K562 (cell line): ENCODE measurements at regions not wholly inside any gene's neighbourhood (a gene's known extent, or its start where the extent isn't known, plus 50 kb on each side); places are given as distances from the start of the nearest gene placed in this dataset.

ENCODE experiments used
- KAT2B ChIP-seq: IDR thresholded peaks from one replicate; pipeline ENCODE4 v1.6.1; 2012; ENCODE audit warnings: low read depth, mild to moderate bottlenecking, control low read depth, inconsistent platforms, low read length, moderate library complexity
- KDM2B ChIP-seq: fragments of 250-450 bp; sonication (Bioruptor Pico); IDR thresholded peaks from 2 replicates; pipeline ENCODE4 v1.8.0; 2021; ENCODE audit warnings: mild to moderate bottlenecking, moderate library complexity
- KLF13 ChIP-seq: fragments of 450-650 bp; IDR thresholded peaks from 2 replicates; pipeline ENCODE4 v1.6.1; 2016; ENCODE audit warnings: missing genetic modification characterization, low read depth, mild to moderate bottlenecking, missing compliant biosample characterization, moderate library complexity, borderline replicate concordance
- NFIC ChIP-seq: fragments of 450-650 bp; IDR thresholded peaks from 2 replicates; pipeline ENCODE4 v1.6.1; 2017; ENCODE audit warnings: mild to moderate bottlenecking, inconsistent platforms
- POLR2A ChIP-seq: fragments of 450-650 bp; conservative IDR thresholded peaks from 2 replicates; pipeline ENCODE4 v1.6.1; 2016
- SRF ChIP-seq, 2 experiments: fragments of 250-450, 450-650 bp in 1 of 2; sonication (Bioruptor Pico) in 1 of 2; sonication (generic) in 1 of 2; formaldehyde crosslinking; IDR thresholded peaks; 2 replicates each; pipeline versions ENCODE4 v1.5.0 to v1.5.1; 2020 to 2022; ENCODE audit warnings: mild to moderate bottlenecking in 1 of 2, missing genetic modification reagents in 1 of 2
- ZNF124 ChIP-seq: sonication (generic); formaldehyde crosslinking; IDR thresholded peaks from 2 replicates; pipeline ENCODE4 v1.8.1; 2022; ENCODE audit warnings: missing genetic modification reagents
- TF ChIP-seq, protein P1 (sequence below): sonication (generic); formaldehyde crosslinking; IDR thresholded peaks from 2 replicates; pipeline ENCODE4 v1.8.1; 2023; ENCODE audit warnings: mild to moderate bottlenecking, missing genetic modification reagents
- TF ChIP-seq, protein P2 (sequence below), 3 experiments: IDR thresholded peaks in 2 of 3; conservative IDR thresholded peaks in 1 of 3; 2 replicates each; pipeline ENCODE4 v1.5.1; 2011 to 2012; ENCODE audit warnings: low read length in 3 of 3, mild to moderate bottlenecking in 3 of 3, control low read depth in 2 of 3, improper control_type of control experiment in 1 of 3, inconsistent platforms in 1 of 3, low read depth in 1 of 3, mixed read lengths in 1 of 3, moderate library complexity in 1 of 3; ENCODE audit not compliant: insufficient read depth in 2 of 3
- TF ChIP-seq, protein P3 (sequence below): fragments of 250-450 bp; sonication (Bioruptor Pico); IDR thresholded peaks from 2 replicates; pipeline ENCODE4 v1.8.0; 2021; ENCODE audit warnings: borderline replicate concordance, mild to moderate bottlenecking, moderate library complexity; ENCODE audit not compliant: poor library complexity, severe bottlenecking
- TF ChIP-seq, protein P4 (sequence below): fragments of 200-800 bp; sonication (Bioruptor generic); IDR thresholded peaks from 2 replicates; pipeline ENCODE4 v1.6.1; 2016; ENCODE audit warnings: missing genetic modification characterization, missing compliant biosample characterization

DNA sequence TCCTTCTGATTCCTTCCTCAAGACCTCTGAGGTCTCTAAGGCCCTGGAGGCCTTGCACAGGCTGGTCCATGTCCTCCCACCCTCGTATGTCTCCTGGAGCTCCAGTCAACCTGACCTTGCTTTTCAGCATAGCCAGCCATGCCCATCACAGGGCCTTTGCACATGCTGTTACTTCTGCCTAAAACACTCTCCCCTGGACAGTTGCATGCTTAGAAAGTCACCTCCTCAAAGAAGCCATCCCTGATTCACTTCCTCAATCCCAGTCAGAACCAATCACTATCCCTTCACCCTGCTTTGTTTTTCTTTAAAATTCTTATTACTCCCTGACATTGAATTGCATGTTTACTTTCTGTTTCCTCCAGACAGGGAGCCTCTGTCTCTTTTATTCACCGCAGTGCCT lies 322.1 kb upstream of the CCL2 start:
- TF ChIP-seq ZNF124 (CRISPR knock-in tag) = no peak
- TF ChIP-seq, protein P1, sequence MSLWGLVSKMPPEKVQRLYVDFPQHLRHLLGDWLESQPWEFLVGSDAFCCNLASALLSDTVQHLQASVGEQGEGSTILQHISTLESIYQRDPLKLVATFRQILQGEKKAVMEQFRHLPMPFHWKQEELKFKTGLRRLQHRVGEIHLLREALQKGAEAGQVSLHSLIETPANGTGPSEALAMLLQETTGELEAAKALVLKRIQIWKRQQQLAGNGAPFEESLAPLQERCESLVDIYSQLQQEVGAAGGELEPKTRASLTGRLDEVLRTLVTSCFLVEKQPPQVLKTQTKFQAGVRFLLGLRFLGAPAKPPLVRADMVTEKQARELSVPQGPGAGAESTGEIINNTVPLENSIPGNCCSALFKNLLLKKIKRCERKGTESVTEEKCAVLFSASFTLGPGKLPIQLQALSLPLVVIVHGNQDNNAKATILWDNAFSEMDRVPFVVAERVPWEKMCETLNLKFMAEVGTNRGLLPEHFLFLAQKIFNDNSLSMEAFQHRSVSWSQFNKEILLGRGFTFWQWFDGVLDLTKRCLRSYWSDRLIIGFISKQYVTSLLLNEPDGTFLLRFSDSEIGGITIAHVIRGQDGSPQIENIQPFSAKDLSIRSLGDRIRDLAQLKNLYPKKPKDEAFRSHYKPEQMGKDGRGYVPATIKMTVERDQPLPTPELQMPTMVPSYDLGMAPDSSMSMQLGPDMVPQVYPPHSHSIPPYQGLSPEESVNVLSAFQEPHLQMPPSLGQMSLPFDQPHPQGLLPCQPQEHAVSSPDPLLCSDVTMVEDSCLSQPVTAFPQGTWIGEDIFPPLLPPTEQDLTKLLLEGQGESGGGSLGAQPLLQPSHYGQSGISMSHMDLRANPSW (CRISPR knock-in tag) = no peak
- no peak for TF ChIP-seq SRF (CRISPR knock-in tag; IDR thresholded peaks at IDR 0.05)
- TF ChIP-seq, protein P2, sequence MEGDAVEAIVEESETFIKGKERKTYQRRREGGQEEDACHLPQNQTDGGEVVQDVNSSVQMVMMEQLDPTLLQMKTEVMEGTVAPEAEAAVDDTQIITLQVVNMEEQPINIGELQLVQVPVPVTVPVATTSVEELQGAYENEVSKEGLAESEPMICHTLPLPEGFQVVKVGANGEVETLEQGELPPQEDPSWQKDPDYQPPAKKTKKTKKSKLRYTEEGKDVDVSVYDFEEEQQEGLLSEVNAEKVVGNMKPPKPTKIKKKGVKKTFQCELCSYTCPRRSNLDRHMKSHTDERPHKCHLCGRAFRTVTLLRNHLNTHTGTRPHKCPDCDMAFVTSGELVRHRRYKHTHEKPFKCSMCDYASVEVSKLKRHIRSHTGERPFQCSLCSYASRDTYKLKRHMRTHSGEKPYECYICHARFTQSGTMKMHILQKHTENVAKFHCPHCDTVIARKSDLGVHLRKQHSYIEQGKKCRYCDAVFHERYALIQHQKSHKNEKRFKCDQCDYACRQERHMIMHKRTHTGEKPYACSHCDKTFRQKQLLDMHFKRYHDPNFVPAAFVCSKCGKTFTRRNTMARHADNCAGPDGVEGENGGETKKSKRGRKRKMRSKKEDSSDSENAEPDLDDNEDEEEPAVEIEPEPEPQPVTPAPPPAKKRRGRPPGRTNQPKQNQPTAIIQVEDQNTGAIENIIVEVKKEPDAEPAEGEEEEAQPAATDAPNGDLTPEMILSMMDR (IDR thresholded peaks at IDR 0.05 in 2 of 3, conservative IDR thresholded peaks at IDR 0.05 in 1 of 3; ENCODE audit: insufficient read depth in 2 of 3, low read depth in 1 of 3, low read length in 3 of 3) = no peak
- no peak for TF ChIP-seq KLF13 (tag)
- no peak for TF ChIP-seq KDM2B (CRISPR knock-in tag)
- TF ChIP-seq POLR2A = no peak
- TF ChIP-seq KAT2B = no peak
- TF ChIP-seq, protein P3, sequence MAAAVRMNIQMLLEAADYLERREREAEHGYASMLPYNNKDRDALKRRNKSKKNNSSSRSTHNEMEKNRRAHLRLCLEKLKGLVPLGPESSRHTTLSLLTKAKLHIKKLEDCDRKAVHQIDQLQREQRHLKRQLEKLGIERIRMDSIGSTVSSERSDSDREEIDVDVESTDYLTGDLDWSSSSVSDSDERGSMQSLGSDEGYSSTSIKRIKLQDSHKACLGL (CRISPR knock-in tag) = no peak
- no peak for TF ChIP-seq NFIC
- TF ChIP-seq, protein P4, sequence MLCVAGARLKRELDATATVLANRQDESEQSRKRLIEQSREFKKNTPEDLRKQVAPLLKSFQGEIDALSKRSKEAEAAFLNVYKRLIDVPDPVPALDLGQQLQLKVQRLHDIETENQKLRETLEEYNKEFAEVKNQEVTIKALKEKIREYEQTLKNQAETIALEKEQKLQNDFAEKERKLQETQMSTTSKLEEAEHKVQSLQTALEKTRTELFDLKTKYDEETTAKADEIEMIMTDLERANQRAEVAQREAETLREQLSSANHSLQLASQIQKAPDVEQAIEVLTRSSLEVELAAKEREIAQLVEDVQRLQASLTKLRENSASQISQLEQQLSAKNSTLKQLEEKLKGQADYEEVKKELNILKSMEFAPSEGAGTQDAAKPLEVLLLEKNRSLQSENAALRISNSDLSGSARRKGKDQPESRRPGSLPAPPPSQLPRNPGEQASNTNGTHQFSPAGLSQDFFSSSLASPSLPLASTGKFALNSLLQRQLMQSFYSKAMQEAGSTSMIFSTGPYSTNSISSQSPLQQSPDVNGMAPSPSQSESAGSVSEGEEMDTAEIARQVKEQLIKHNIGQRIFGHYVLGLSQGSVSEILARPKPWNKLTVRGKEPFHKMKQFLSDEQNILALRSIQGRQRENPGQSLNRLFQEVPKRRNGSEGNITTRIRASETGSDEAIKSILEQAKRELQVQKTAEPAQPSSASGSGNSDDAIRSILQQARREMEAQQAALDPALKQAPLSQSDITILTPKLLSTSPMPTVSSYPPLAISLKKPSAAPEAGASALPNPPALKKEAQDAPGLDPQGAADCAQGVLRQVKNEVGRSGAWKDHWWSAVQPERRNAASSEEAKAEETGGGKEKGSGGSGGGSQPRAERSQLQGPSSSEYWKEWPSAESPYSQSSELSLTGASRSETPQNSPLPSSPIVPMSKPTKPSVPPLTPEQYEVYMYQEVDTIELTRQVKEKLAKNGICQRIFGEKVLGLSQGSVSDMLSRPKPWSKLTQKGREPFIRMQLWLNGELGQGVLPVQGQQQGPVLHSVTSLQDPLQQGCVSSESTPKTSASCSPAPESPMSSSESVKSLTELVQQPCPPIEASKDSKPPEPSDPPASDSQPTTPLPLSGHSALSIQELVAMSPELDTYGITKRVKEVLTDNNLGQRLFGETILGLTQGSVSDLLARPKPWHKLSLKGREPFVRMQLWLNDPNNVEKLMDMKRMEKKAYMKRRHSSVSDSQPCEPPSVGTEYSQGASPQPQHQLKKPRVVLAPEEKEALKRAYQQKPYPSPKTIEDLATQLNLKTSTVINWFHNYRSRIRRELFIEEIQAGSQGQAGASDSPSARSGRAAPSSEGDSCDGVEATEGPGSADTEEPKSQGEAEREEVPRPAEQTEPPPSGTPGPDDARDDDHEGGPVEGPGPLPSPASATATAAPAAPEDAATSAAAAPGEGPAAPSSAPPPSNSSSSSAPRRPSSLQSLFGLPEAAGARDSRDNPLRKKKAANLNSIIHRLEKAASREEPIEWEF (CRISPR knock-in tag) = no peak
